ENCODE measurements at regions not wholly inside any gene's neighbourhood (a gene's known extent, or its start where the extent isn't known, plus 50 kb on each side); places are given as distances from the start of the nearest gene placed in this dataset.

DNA sequence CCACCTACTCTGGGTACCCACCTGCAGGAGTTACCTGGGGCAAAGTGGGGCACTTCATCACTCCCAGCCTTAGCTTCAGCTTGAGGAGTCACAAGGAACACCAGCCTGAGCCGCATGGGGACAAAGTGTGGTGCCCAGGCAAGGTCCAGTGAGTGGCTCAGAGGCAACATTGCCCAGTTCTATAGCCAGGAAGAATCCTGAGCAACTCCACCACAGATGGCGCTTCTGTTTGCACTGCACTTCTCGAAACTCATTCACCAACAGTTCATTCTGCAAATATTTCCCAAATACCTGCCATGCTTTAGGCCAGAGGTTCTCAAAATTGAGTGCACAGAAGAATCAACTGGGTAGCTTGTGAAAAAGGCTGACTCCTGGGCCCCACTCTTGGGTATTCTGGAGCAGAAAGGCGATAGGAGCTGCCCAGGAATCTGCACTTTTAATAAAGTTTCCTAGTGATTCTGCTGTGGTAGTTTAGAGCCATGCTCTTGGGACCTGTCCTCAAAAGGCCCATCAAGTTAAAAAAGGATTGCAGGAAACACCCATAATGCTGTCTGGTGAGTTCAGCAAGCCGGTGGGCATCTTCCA lies 83.1 kb downstream of the VEGFA start (continued):
- TF ChIP-seq, protein P1, sequence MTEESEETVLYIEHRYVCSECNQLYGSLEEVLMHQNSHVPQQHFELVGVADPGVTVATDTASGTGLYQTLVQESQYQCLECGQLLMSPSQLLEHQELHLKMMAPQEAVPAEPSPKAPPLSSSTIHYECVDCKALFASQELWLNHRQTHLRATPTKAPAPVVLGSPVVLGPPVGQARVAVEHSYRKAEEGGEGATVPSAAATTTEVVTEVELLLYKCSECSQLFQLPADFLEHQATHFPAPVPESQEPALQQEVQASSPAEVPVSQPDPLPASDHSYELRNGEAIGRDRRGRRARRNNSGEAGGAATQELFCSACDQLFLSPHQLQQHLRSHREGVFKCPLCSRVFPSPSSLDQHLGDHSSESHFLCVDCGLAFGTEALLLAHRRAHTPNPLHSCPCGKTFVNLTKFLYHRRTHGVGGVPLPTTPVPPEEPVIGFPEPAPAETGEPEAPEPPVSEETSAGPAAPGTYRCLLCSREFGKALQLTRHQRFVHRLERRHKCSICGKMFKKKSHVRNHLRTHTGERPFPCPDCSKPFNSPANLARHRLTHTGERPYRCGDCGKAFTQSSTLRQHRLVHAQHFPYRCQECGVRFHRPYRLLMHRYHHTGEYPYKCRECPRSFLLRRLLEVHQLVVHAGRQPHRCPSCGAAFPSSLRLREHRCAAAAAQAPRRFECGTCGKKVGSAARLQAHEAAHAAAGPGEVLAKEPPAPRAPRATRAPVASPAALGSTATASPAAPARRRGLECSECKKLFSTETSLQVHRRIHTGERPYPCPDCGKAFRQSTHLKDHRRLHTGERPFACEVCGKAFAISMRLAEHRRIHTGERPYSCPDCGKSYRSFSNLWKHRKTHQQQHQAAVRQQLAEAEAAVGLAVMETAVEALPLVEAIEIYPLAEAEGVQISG (CRISPR knock-in tag; IDR thresholded peaks at IDR 0.05): peak; percentile 11; the same call in 1 of the 2 replicates
- TF ChIP-seq, protein P2, sequence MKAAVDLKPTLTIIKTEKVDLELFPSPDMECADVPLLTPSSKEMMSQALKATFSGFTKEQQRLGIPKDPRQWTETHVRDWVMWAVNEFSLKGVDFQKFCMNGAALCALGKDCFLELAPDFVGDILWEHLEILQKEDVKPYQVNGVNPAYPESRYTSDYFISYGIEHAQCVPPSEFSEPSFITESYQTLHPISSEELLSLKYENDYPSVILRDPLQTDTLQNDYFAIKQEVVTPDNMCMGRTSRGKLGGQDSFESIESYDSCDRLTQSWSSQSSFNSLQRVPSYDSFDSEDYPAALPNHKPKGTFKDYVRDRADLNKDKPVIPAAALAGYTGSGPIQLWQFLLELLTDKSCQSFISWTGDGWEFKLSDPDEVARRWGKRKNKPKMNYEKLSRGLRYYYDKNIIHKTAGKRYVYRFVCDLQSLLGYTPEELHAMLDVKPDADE (CRISPR knock-in tag; IDR thresholded peaks at IDR 0.05): no peak
- TF ChIP-seq, protein P3, sequence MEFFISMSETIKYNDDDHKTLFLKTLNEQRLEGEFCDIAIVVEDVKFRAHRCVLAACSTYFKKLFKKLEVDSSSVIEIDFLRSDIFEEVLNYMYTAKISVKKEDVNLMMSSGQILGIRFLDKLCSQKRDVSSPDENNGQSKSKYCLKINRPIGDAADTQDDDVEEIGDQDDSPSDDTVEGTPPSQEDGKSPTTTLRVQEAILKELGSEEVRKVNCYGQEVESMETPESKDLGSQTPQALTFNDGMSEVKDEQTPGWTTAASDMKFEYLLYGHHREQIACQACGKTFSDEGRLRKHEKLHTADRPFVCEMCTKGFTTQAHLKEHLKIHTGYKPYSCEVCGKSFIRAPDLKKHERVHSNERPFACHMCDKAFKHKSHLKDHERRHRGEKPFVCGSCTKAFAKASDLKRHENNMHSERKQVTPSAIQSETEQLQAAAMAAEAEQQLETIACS (CRISPR knock-in tag; IDR thresholded peaks at IDR 0.05): no peak
- peak; percentile 18; the same call in 1 of the 2 replicates for TF ChIP-seq CCDC6 (CRISPR knock-in tag; IDR thresholded peaks at IDR 0.05)
- no peak for TF ChIP-seq ZNF12 (CRISPR knock-in tag; IDR thresholded peaks at IDR 0.05)
- TF ChIP-seq, protein P4, sequence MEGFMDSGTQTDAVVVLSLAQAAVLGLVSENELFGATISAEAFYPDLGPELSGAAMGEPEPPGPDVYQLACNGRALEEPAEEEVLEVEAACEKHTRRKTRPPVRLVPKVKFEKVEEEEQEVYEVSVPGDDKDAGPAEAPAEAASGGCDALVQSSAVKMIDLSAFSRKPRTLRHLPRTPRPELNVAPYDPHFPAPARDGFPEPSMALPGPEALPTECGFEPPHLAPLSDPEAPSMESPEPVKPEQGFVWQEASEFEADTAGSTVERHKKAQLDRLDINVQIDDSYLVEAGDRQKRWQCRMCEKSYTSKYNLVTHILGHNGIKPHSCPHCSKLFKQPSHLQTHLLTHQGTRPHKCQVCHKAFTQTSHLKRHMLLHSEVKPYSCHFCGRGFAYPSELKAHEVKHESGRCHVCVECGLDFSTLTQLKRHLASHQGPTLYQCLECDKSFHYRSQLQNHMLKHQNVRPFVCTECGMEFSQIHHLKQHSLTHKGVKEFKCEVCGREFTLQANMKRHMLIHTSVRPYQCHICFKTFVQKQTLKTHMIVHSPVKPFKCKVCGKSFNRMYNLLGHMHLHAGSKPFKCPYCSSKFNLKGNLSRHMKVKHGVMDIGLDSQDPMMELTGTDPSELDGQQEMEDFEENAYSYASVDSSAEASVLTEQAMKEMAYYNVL (CRISPR knock-in tag; IDR thresholded peaks at IDR 0.05; ENCODE audit: borderline replicate concordance): peak; percentile 66; the same call in 1 of the 2 replicates
- TF ChIP-seq, protein P5, sequence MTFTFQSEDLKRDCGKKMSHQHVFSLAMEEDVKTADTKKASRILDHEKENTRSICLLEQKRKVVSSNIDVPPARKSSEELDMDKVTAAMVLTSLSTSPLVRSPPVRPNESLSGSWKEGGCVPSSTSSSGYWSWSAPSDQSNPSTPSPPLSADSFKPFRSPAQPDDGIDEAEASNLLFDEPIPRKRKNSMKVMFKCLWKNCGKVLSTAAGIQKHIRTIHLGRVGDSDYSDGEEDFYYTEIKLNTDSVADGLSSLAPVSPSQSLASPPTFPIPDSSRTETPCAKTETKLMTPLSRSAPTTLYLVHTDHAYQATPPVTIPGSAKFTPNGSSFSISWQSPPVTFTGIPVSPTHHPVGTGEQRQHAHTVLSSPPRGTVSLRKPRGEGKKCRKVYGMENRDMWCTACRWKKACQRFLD (CRISPR knock-in tag; IDR thresholded peaks at IDR 0.05; ENCODE audit: borderline replicate concordance): no peak
- no peak for TF ChIP-seq ZNF607 (CRISPR knock-in tag; IDR thresholded peaks at IDR 0.05; ENCODE audit: borderline replicate concordance)
- no peak for TF ChIP-seq ZNF547 (CRISPR knock-in tag; IDR thresholded peaks at IDR 0.05)
- TF ChIP-seq SOX13 (IDR thresholded peaks at IDR 0.05): no peak
- peak in 1 of 2 experiments; percentile 74; a peak in 2 of 4 replicates for TF ChIP-seq SOX13 (CRISPR knock-in tag; conservative IDR thresholded peaks at IDR 0.05 in 1 of 2, IDR thresholded peaks at IDR 0.05 in 1 of 2)
- TF ChIP-seq ZNF792 (CRISPR knock-in tag; IDR thresholded peaks at IDR 0.05): no peak
- TF ChIP-seq, protein P6, sequence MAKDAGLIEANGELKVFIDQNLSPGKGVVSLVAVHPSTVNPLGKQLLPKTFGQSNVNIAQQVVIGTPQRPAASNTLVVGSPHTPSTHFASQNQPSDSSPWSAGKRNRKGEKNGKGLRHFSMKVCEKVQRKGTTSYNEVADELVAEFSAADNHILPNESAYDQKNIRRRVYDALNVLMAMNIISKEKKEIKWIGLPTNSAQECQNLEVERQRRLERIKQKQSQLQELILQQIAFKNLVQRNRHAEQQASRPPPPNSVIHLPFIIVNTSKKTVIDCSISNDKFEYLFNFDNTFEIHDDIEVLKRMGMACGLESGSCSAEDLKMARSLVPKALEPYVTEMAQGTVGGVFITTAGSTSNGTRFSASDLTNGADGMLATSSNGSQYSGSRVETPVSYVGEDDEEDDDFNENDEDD (CRISPR knock-in tag; IDR thresholded peaks at IDR 0.05; ENCODE audit: borderline replicate concordance): no peak
- TF ChIP-seq, protein P7, sequence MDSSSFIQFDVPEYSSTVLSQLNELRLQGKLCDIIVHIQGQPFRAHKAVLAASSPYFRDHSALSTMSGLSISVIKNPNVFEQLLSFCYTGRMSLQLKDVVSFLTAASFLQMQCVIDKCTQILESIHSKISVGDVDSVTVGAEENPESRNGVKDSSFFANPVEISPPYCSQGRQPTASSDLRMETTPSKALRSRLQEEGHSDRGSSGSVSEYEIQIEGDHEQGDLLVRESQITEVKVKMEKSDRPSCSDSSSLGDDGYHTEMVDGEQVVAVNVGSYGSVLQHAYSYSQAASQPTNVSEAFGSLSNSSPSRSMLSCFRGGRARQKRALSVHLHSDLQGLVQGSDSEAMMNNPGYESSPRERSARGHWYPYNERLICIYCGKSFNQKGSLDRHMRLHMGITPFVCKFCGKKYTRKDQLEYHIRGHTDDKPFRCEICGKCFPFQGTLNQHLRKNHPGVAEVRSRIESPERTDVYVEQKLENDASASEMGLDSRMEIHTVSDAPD (CRISPR knock-in tag; IDR thresholded peaks at IDR 0.05): 0 out of 2 replicates have a peak, but pooled peaks have one; percentile 52
